ENCODE measurements at regions not wholly inside any gene's neighbourhood (a gene's known extent, or its start where the extent isn't known, plus 50 kb on each side); places are given as distances from the start of the nearest gene placed in this dataset.

DNA sequence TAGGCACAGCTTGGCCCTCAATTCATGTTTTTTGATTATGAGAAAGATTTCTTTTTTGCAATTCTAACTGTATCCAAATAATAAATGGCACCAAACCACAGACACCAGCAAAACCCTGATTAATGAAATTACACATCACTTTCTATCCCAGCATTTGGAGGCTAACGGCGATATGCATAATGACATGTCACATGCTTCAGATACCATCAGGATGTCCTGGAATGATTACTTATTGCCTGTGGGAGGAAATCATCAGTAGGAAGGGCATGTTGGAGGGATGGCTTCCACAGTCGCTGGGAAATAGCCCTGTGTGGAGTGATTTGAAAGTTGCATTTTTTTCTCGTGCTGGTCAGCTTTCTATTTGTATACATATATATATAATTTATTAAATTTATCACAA lies 121.7 kb downstream of the CMPK2 start:
- TF ChIP-seq POLR2A (IDR thresholded peaks at IDR 0.05; ENCODE audit: low read length): no peak
- no peak for TF ChIP-seq GATA1 (IDR thresholded peaks at IDR 0.05; ENCODE audit: low read depth, low read length)
